Upper lobe of left lung (tissue), 4 donors: ENCODE measurements at regions not wholly inside any gene's neighbourhood (a gene's known extent, or its start where the extent isn't known, plus 50 kb on each side); places are given as distances from the start of the nearest gene placed in this dataset.

Experiments used
- CTCF ChIP-seq, 6 experiments: fragments of 450-650 bp in 4 of 6; fragments of 200-600 bp in 2 of 6; sonication (generic) in 2 of 6; IDR thresholded peaks; one replicate each; pipeline ENCODE4 v1.5.1; 2016 to 2019; ENCODE audit warnings: antibody characterized with exemption in 6 of 6
- EP300 ChIP-seq, 4 donors: sonication (generic); formaldehyde crosslinking; IDR thresholded peaks; one replicate each; pipeline ENCODE4 v1.5.1; 2017; ENCODE audit warnings: antibody characterized with exemption in 4 of 4, control low read depth in 2 of 4
- POLR2A ChIP-seq, 4 donors: fragments of 450-650 bp; IDR thresholded peaks; one replicate each; pipeline ENCODE4 v1.5.1; 2016 to 2017; ENCODE audit warnings: antibody characterized with exemption in 4 of 4, mild to moderate bottlenecking in 2 of 4
- POLR2AphosphoS5 ChIP-seq, 2 donors: sonication (generic); formaldehyde crosslinking; IDR thresholded peaks; one replicate each; pipeline ENCODE4 v1.5.1; 2017; ENCODE audit warnings: antibody characterized with exemption in 2 of 2

- TF ChIP-seq CTCF (IDR thresholded peaks at IDR 0.05) (no peak), POLR2A (IDR thresholded peaks at IDR 0.05) (no peak), POLR2AphosphoS5 (IDR thresholded peaks at IDR 0.05) (no peak), EP300 (IDR thresholded peaks at IDR 0.05) (no peak)
These were observed 285.7 kb upstream of the CTNNB1 start for GRCh38 chr3:40913641-40914040.
